GM23248 (cell line): ENCODE measurements at regions not wholly inside any gene's neighbourhood (a gene's known extent, or its start where the extent isn't known, plus 50 kb on each side); places are given as distances from the start of the nearest gene placed in this dataset.

Experiments
- DNase-seq: peaks from one replicate; pipeline ENCODE4 v3.0.0-alpha.2; 2015
- H2AFZ ChIP-seq: fragments of 200-600 bp; sonication (generic); 2 replicates; pipeline ENCODE4 v1.6.1; 2016; ENCODE audit warnings: antibody characterized with exemption
- H3F3A ChIP-seq: fragments of 200-600 bp; sonication (generic); 2 replicates; pipeline ENCODE4 v1.6.1; 2016; ENCODE audit warnings: mild to moderate bottlenecking, antibody characterized with exemption, mixed run types; ENCODE audit not compliant: insufficient read depth
- H3K27ac ChIP-seq: fragments of 200-600 bp; sonication (generic); 2 replicates; pipeline ENCODE4 v1.5.1; 2016; ENCODE audit warnings: mild to moderate bottlenecking
- H3K27me3 ChIP-seq: fragments of 200-600 bp; sonication (generic); replicated peaks from 2 replicates; pipeline ENCODE4 v1.6.1; 2016; ENCODE audit warnings: mild to moderate bottlenecking; ENCODE audit not compliant: insufficient read depth
- H3K36me3 ChIP-seq: fragments of 200-600 bp; sonication (generic); 2 replicates; pipeline ENCODE4 v1.6.1; 2016; ENCODE audit warnings: low read depth, mild to moderate bottlenecking
- H3K4me1 ChIP-seq: fragments of 200-600 bp; sonication (generic); 2 replicates; pipeline ENCODE4 v1.6.1; 2016; ENCODE audit warnings: mild to moderate bottlenecking; ENCODE audit not compliant: insufficient read depth
- H3K4me2 ChIP-seq: fragments of 200-600 bp; sonication (generic); one replicate; pipeline ENCODE4 v1.6.1; 2016; ENCODE audit warnings: mild to moderate bottlenecking; ENCODE audit not compliant: unreplicated experiment
- H3K4me3 ChIP-seq: fragments of 200-600 bp; sonication (generic); 2 replicates; pipeline ENCODE4 v1.5.1; 2016; ENCODE audit warnings: mild to moderate bottlenecking
- H3K79me2 ChIP-seq: fragments of 200-600 bp; sonication (generic); 2 replicates; pipeline ENCODE4 v1.6.1; 2016; ENCODE audit warnings: mild to moderate bottlenecking; ENCODE audit not compliant: insufficient read depth
- H3K9ac ChIP-seq: fragments of 200-600 bp; sonication (generic); 2 replicates; pipeline ENCODE4 v1.6.1; 2016; ENCODE audit warnings: mild to moderate bottlenecking
- H3K9me2 ChIP-seq: fragments of 200-600 bp; sonication (generic); 2 replicates; pipeline ENCODE4 v1.6.1; 2016; ENCODE audit warnings: mixed run types, mild to moderate bottlenecking, moderate library complexity; ENCODE audit not compliant: insufficient read depth
- H3K9me3 ChIP-seq: fragments of 200-600 bp; sonication (generic); one replicate; pipeline ENCODE4 v1.6.1; 2017; ENCODE audit warnings: low read depth
- H4K20me1 ChIP-seq: fragments of 200-600 bp; sonication (generic); 2 replicates; pipeline ENCODE4 v1.6.0; 2016; ENCODE audit not compliant: insufficient read depth
- EZH2 ChIP-seq: fragments of 200-600 bp; sonication (generic); IDR thresholded peaks from 2 replicates; pipeline ENCODE4 v1.6.1; 2018; ENCODE audit warnings: antibody characterized with exemption, mild to moderate bottlenecking; ENCODE audit not compliant: insufficient read depth, poor library complexity, severe bottlenecking
- EZH2phosphoT487 ChIP-seq: fragments of 200-600 bp; sonication (generic); IDR thresholded peaks from 2 replicates; pipeline ENCODE4 v1.6.1; 2018; ENCODE audit warnings: antibody characterized with exemption, moderate library complexity, mild to moderate bottlenecking, low read depth; ENCODE audit not compliant: insufficient read depth
- WGBS, 2 experiments: methylation state at CpG; one replicate each; pipeline ENCODE4 v1.1.6; 2015 to 2017; ENCODE audit warnings: low lambda C conversion rate in 2 of 2, low coverage in 1 of 2; ENCODE audit errors: missing lambda C conversion rate in 2 of 2; 5-methylcytosine and 5-hydroxymethylcytosine counted together
- in situ Hi-C: fragments of 300-500 bp; cut with MboI; formaldehyde crosslinking; loops from 2 replicates; pipeline ENCODE4 v1.15.0; 2020

DNA sequence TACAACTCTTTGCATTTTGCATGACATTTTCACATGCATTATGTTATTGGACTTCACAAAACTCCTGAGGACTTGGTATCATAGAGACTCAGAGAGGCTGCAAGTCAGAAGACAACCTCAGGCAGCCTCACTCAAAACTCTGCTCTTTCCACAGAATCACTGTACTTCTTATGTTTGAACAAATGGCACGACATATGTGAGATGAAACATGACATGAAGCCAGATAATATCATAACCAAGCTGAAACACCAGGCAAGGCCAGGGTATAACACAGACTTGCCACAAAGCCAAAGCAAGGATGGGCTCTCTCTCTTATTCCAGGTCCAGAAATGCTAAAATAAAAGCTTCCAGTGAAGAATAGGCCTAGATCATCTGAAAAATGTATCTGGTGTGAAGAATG lies 425.8 kb upstream of the CDH5 start:
- 3 to 18% methylated on average over 1 of the region's 1 CpG for WGBS, 2 experiments
- Histone ChIP-seq H2AFZ (no peak overlapping the region), H3K36me3 (no peaks in the 10 kb centered on the region), H3K27me3 (no peaks in the 10 kb centered on the region), H3K79me2 (no peaks in the 10 kb centered on the region), H3F3A (no peaks in the 10 kb centered on the region), H3K4me3 (no peak overlapping the region), H3K9me3 (no peaks in the 10 kb centered on the region), H3K4me1 (no peaks in the 10 kb centered on the region), H3K4me2 (no peak overlapping the region), H4K20me1 (no peaks in the 10 kb centered on the region), H3K27ac (no peak overlapping the region), H3K9ac (no peak overlapping the region), H3K9me2 (no peaks in the 10 kb centered on the region)
- DNase-seq: no peak
- TF ChIP-seq EZH2 (no peak), EZH2phosphoT487 (no peak)
- in situ Hi-C loops: no loop called here

DNA sequence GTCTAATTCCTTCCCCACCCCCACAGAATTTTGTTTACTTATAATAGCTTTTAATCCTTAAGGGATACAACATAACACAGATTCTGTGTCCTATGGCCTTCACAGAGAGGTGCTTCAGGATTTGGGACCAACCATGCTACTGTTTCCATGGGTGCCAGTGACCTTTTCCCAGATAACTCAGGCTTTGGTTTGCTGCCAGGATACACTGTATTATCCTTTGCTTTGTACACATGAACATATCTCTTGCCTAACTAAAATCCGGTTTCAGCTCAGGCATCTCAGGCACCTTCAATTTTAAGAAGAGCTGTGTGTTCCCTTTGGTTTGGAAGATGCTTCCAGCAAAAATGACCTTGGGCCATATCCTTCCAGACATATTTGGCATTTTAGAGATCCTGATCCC lies 428.4 kb upstream of the CDH5 start:
- no peaks in the 10 kb centered on the region for H3K27me3 ChIP-seq
- no peaks in the 10 kb centered on the region for H3K79me2 ChIP-seq
- H3K27ac ChIP-seq: no peak overlapping the region
- H3F3A ChIP-seq: no peaks in the 10 kb centered on the region
- H3K4me2 ChIP-seq: no peak overlapping the region
- H3K9me2 ChIP-seq: no peaks in the 10 kb centered on the region
- TF ChIP-seq EZH2 (no peak), EZH2phosphoT487 (no peak)
- H3K36me3 ChIP-seq: no peaks in the 10 kb centered on the region
- no peak overlapping the region for H3K9ac ChIP-seq
- no peaks in the 10 kb centered on the region for H4K20me1 ChIP-seq
- H3K9me3 ChIP-seq: no peaks in the 10 kb centered on the region
- H2AFZ ChIP-seq: no peak overlapping the region
- in situ Hi-C loops: no loop called here
- 62 to 72% methylated on average over 1 of the region's 1 CpG for WGBS, 2 experiments
- H3K4me1 ChIP-seq: no peaks in the 10 kb centered on the region
- DNase-seq: no peak
- H3K4me3 ChIP-seq: no peak overlapping the region

DNA sequence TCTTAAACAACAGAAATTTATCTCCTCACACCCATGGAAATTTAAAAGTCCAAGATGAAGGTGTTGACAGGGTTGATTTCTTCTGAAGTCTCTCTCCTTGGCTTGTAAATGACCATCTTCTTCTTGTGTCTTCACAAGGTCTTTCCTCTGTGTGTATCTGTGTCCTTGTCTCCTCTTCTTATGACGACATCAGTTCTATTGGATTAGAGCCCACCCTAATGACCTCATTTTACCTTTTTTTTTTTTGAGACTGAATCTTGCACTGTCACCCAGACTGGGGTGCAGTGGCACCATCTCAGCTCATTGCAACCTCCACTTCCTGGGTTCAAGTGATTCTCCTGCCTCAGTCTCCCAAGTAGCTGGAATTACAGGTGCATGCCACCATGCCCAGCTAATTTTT lies 429.0 kb upstream of the CDH5 start:
- Histone ChIP-seq H2AFZ (no peak overlapping the region), H3K9ac (no peak overlapping the region), H3K4me1 (no peaks in the 10 kb centered on the region), H3K4me2 (no peak overlapping the region), H3F3A (no peaks in the 10 kb centered on the region), H3K9me2 (no peaks in the 10 kb centered on the region), H3K27ac (no peak overlapping the region), H3K9me3 (no peaks in the 10 kb centered on the region), H3K79me2 (no peaks in the 10 kb centered on the region), H3K4me3 (no peak overlapping the region), H3K36me3 (no peaks in the 10 kb centered on the region), H3K27me3 (no peaks in the 10 kb centered on the region), H4K20me1 (no peaks in the 10 kb centered on the region)
- in situ Hi-C loops: no loop called here
- no peak for DNase-seq
- WGBS, 2 experiments: 47 to 50% methylated on average over 1 of the region's 1 CpG
- TF ChIP-seq EZH2 (no peak), EZH2phosphoT487 (no peak)

DNA sequence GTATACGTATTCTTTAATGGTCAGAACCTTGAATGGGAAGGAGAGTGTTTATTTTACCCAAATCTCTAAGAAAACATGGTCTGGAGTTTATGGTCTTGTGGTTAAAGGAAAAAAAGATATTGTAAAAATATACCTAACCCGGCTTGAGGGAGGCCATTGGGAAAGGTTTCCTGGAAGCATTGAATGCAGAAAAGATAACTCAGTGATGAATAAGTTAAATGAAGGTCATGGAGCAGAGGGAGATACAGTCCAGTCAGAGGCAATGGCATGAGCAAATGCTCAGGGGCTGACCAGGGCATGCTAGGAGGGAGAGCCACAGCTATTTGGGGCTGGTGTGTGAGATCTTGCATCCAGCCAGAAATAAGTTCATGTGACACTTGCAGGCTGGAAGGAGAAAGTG lies 430.4 kb upstream of the CDH5 start:
- no peaks in the 10 kb centered on the region for H3K9me2 ChIP-seq

DNA sequence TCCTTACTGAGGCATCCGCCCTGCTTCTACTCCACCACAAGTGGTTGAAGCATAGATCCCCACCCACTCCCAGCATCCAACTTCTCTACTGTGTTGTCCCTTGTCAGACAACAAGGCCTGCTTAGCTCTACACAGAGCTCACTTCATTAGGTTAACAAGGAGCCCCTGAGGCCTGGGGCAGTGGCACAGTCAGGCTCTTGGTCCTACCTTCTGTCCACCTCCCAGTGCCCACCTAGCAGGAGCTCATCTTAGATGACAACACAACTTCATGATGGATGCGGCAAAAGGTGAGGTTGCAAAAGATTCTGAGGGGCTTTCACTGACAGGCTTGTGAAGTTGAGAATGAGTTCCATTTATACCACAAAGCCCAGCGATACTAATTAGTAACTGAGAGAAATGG lies 432.0 kb upstream of the CDH5 start:
- H3K27ac ChIP-seq: no peak overlapping the region
- no peak overlapping the region for H3K9ac ChIP-seq
- no peak overlapping the region for H3K4me3 ChIP-seq
- no peaks in the 10 kb centered on the region for H3K9me3 ChIP-seq
- TF ChIP-seq EZH2phosphoT487: no peak
- TF ChIP-seq EZH2: no peak
- no peaks in the 10 kb centered on the region for H3F3A ChIP-seq
- no peak for DNase-seq
- WGBS, 2 experiments: 78 to 90% methylated on average over 3 of the region's 3 CpGs
- no peaks in the 10 kb centered on the region for H3K27me3 ChIP-seq
- no peak overlapping the region for H3K4me2 ChIP-seq
- in situ Hi-C loops: no loop called here
- H3K9me2 ChIP-seq: no peaks in the 10 kb centered on the region
- no peaks in the 10 kb centered on the region for H3K36me3 ChIP-seq
- no peak overlapping the region for H2AFZ ChIP-seq
- H4K20me1 ChIP-seq: no peaks in the 10 kb centered on the region
- no peaks in the 10 kb centered on the region for H3K79me2 ChIP-seq
- no peaks in the 10 kb centered on the region for H3K4me1 ChIP-seq

More for the DNA sequence above, 430.4 kb upstream of the CDH5 start:
- H2AFZ ChIP-seq: no peak overlapping the region
- no peaks in the 10 kb centered on the region for H3K79me2 ChIP-seq
- no peak overlapping the region for H3K4me3 ChIP-seq
- WGBS, 2 experiments: 49 to 62% methylated on average over 2 of the region's 2 CpGs
- H3K36me3 ChIP-seq: no peaks in the 10 kb centered on the region
- H3K27ac ChIP-seq: no peak overlapping the region
- peak; percentile 2 for DNase-seq
- TF ChIP-seq EZH2phosphoT487: no peak
- TF ChIP-seq EZH2: no peak
- no peak overlapping the region for H3K9ac ChIP-seq
- H4K20me1 ChIP-seq: no peaks in the 10 kb centered on the region
- H3F3A ChIP-seq: no peaks in the 10 kb centered on the region
- no peaks in the 10 kb centered on the region for H3K9me3 ChIP-seq
- H3K4me2 ChIP-seq: no peak overlapping the region
- in situ Hi-C loops: no loop called here
- no peaks in the 10 kb centered on the region for H3K4me1 ChIP-seq
- no peaks in the 10 kb centered on the region for H3K27me3 ChIP-seq
